Mesendoderm (in vitro differentiated cells): ENCODE measurements at regions not wholly inside any gene's neighbourhood (a gene's known extent, or its start where the extent isn't known, plus 50 kb on each side); places are given as distances from the start of the nearest gene placed in this dataset.

ENCODE experiments used
- DNase-seq: peaks from one replicate; pipeline ENCODE4 v3.0.0; 2013
- H2AK5ac ChIP-seq: 2 replicates; pipeline ENCODE4 v1.6.1; 2013; ENCODE audit warnings: low read length, inconsistent platforms
- H2BK120ac ChIP-seq: 2 replicates; pipeline ENCODE4 v1.6.1; 2013; ENCODE audit warnings: low read depth, mild to moderate bottlenecking, low read length, moderate library complexity, mixed read lengths
- H2BK15ac ChIP-seq: replicated peaks from 2 replicates; pipeline ENCODE4 v1.6.1; 2013; ENCODE audit warnings: low read depth, mild to moderate bottlenecking, moderate library complexity
- H2BK5ac ChIP-seq: 2 replicates; pipeline ENCODE4 v1.6.1; 2013; ENCODE audit warnings: low read length, inconsistent platforms
- H3K18ac ChIP-seq: 2 replicates; pipeline ENCODE4 v1.6.1; 2013; ENCODE audit warnings: mild to moderate bottlenecking, low read length, mixed read lengths
- H3K23ac ChIP-seq: one replicate; pipeline ENCODE4 v1.6.1; 2013; ENCODE audit warnings: low read length
- H3K27ac ChIP-seq: 2 replicates; pipeline ENCODE4 v1.5.1; 2013; ENCODE audit warnings: low read depth, mild to moderate bottlenecking, inconsistent platforms, low read length, moderate library complexity
- H3K27me3 ChIP-seq: 2 replicates; pipeline ENCODE4 v1.6.1; 2013; ENCODE audit warnings: low read length, control low read depth, mild to moderate bottlenecking, inconsistent platforms; ENCODE audit not compliant: insufficient read depth, poor library complexity
- H3K36me3 ChIP-seq: 2 replicates; pipeline ENCODE4 v1.6.1; 2013; ENCODE audit warnings: low read length, inconsistent platforms; ENCODE audit not compliant: control insufficient read depth, insufficient read depth
- H3K4ac ChIP-seq: one replicate; pipeline ENCODE4 v1.6.1; 2013; ENCODE audit warnings: low read depth, mild to moderate bottlenecking, low read length, moderate library complexity
- H3K4me1 ChIP-seq: 2 replicates; pipeline ENCODE4 v1.6.1; 2013; ENCODE audit warnings: low read depth, low read length, inconsistent platforms; ENCODE audit not compliant: control insufficient read depth
- H3K4me2 ChIP-seq: 2 replicates; pipeline ENCODE4 v1.6.1; 2013; ENCODE audit warnings: low read length
- H3K4me3 ChIP-seq: 2 replicates; pipeline ENCODE4 v1.5.1; 2013; ENCODE audit warnings: mild to moderate bottlenecking, low read length
- H3K56ac ChIP-seq: one replicate; pipeline ENCODE4 v1.6.1; 2013; ENCODE audit warnings: low read length
- H3K79me1 ChIP-seq: 2 replicates; pipeline ENCODE4 v1.6.1; 2013; ENCODE audit warnings: low read length, inconsistent platforms
- H3K79me2 ChIP-seq: 2 replicates; pipeline ENCODE4 v1.6.1; 2013; ENCODE audit warnings: mild to moderate bottlenecking, low read length; ENCODE audit not compliant: control insufficient read depth, insufficient read depth
- H3K9ac ChIP-seq: 2 replicates; pipeline ENCODE4 v1.6.1; 2013; ENCODE audit warnings: low read length, inconsistent platforms
- H4K5ac ChIP-seq: one replicate; pipeline ENCODE4 v1.6.1; 2013; ENCODE audit warnings: low read length
- H4K8ac ChIP-seq: one replicate; pipeline ENCODE4 v1.6.1; 2013; ENCODE audit warnings: low read depth, mild to moderate bottlenecking, control low read depth, low read length, moderate library complexity
- WGBS: extraction: QIAGEN DNeasy Blood & Tissue Kit; methylation state at CpG from one replicate; pipeline ENCODE4 v1.1.7; 2013; ENCODE audit warnings: low lambda C conversion rate, missing lambda C conversion rate; ENCODE audit not compliant: insufficient coverage; ENCODE audit errors: extremely low coverage; 5-methylcytosine and 5-hydroxymethylcytosine counted together

DNA sequence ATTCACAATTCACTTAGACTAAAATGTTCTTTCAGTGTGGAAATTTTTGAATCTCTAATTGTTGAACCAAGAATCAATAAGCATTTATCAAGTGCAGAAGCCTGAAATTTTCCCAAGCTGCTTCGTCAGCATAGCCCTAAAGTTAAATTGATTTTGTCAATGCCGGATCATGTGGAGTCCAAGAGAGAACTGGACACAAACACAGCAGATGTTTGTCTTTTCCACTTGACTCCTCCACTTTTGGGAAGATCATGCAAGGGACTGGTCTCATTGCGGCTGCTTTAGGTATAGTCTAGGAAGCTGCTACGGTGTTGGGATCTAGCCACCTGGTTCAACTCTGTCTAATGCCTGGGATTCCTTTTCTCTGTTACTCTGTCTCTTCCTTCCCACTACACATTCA is 95.7 kb downstream of the CYB561 start:
- no CpG with 5 or more reads among the region's 4 CpGs for WGBS
- H3K4me2 ChIP-seq = no peak overlapping the region
- H3K4ac ChIP-seq = no peak overlapping the region
- no peaks in the 10 kb centered on the region for H3K36me3 ChIP-seq
- H3K18ac ChIP-seq = no peak overlapping the region
- no peak overlapping the region for H3K27ac ChIP-seq
- H4K5ac ChIP-seq = no peak overlapping the region
- no peaks in the 10 kb centered on the region for H3K79me1 ChIP-seq
- H3K4me3 ChIP-seq = no peak overlapping the region
- no peak for DNase-seq
- H3K79me2 ChIP-seq = no peaks in the 10 kb centered on the region
- H2BK15ac ChIP-seq = no peak overlapping the region
- no peak overlapping the region for H4K8ac ChIP-seq
- no peak overlapping the region for H3K23ac ChIP-seq
- H3K4me1 ChIP-seq = no peaks in the 10 kb centered on the region
- no peak overlapping the region for H2AK5ac ChIP-seq
- H3K56ac ChIP-seq = no peak overlapping the region
- H3K9ac ChIP-seq = no peak overlapping the region
- no peak overlapping the region for H2BK120ac ChIP-seq
- H2BK5ac ChIP-seq = no peak overlapping the region
- no peaks in the 10 kb centered on the region for H3K27me3 ChIP-seq

DNA sequence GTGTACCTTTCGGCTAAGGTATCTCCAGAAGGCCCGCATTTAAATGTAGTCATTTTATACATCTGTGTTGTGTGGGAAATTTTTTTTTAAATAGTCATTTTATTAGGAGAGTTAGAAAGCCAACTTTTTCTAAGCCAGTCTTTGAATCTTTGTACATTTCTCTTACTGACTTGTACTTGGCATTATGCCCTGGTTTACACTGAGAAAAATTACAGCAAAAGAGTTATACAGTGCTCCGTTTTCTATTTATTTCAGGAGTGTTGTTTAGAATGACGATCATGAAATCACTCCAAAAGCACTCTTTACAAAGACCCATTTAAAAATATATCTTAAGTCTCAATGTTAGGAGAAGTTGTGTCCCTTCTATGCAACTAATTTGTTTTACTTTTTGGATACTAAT is 91.8 kb downstream of the CYB561 start:
- Histone ChIP-seq H3K79me1 (no peaks in the 10 kb centered on the region), H4K5ac (no peak overlapping the region), H3K27me3 (no peaks in the 10 kb centered on the region), H3K56ac (no peak overlapping the region), H2AK5ac (no peak overlapping the region), H3K4me1 (no peaks in the 10 kb centered on the region), H3K4me2 (no peak overlapping the region), H4K8ac (no peak overlapping the region), H2BK15ac (no peak overlapping the region), H2BK5ac (no peak overlapping the region), H3K79me2 (no peaks in the 10 kb centered on the region), H3K9ac (no peak overlapping the region), H3K23ac (no peak overlapping the region), H3K18ac (no peak overlapping the region), H3K4ac (no peak overlapping the region), H2BK120ac (no peak overlapping the region), H3K36me3 (no peaks in the 10 kb centered on the region), H3K27ac (no peak overlapping the region), H3K4me3 (no peak overlapping the region)
- no peak for DNase-seq
- no CpG with 5 or more reads among the region's 4 CpGs for WGBS

DNA sequence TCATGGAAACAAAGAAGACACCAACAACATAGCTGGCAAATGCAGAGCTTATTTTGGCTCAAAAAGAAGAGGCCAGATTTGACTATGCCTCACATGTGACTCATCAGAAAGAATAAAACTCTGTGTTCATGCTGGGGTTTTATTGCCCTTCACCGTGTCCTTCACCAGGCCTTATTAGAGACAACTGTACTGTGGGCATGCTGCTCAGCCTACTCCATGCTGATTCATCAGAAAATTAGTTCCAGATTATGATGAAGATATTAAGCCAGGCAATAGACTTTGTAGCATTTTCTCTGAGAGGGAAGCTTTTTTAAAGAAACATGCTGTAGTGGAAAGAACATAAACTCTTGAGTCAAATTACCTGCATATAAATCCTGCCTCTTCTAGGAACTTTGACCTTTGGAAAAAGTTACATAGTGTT is 89.8 kb downstream of the CYB561 start:
- H3K56ac ChIP-seq = no peak overlapping the region
- WGBS = no CpG with 5 or more reads among the region's 1 CpG
- H3K79me2 ChIP-seq = no peaks in the 10 kb centered on the region
- H2BK120ac ChIP-seq = no peak overlapping the region
- no peak overlapping the region for H2BK5ac ChIP-seq
- no peak overlapping the region for H3K9ac ChIP-seq
- no peak overlapping the region for H3K4me3 ChIP-seq
- no peak overlapping the region for H4K5ac ChIP-seq
- H3K36me3 ChIP-seq = no peaks in the 10 kb centered on the region
- H3K4ac ChIP-seq = no peak overlapping the region
- H2BK15ac ChIP-seq = no peak overlapping the region
- no peak overlapping the region for H3K27ac ChIP-seq
- no peak for DNase-seq
- H3K23ac ChIP-seq = no peak overlapping the region
- H3K27me3 ChIP-seq = no peaks in the 10 kb centered on the region
- no peak overlapping the region for H3K18ac ChIP-seq
- no peak overlapping the region for H2AK5ac ChIP-seq
- H3K4me1 ChIP-seq = no peaks in the 10 kb centered on the region
- no peaks in the 10 kb centered on the region for H3K79me1 ChIP-seq
- no peak overlapping the region for H3K4me2 ChIP-seq
- no peak overlapping the region for H4K8ac ChIP-seq

DNA sequence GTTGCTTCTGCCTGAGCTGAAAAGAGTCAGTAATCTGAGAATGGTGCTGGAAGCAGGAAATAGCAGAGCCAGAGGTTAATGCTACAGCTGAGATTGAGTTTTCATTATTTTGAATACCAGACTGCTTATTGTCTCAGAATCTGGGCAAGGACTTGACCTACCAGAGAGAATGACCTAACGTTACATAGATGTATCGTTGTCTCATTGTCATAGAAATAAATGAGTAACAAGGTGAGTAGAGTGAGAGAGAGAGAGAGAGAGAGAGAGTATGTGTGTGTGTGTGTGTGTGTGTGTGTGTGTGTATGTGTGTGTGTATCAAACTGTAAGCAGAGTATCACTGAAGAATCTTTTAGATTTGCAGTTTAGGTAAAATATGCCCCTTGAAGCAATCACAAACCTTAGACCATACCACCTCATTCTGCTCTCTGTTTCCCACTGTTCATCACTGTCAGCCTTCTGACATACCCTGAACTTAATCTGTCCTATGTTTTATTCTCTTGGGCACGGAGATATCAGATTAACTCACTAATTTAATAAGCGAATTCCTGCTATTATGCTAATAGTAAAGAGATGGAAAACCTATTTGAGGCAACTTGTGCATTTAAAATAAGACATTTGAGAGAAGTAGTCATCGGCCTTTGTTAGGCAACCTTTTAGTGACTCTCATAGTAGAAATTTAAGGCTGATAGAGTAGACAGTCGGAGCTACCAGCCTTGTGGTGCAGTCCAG is 87.8 kb downstream of the CYB561 start:
- DNase-seq = no peak
- H3K23ac ChIP-seq = no peak overlapping the region
- no peak overlapping the region for H2BK5ac ChIP-seq
- no peak overlapping the region for H2BK120ac ChIP-seq
- no peaks in the 10 kb centered on the region for H3K36me3 ChIP-seq
- no peak overlapping the region for H4K5ac ChIP-seq
- H2BK15ac ChIP-seq = no peak overlapping the region
- no peaks in the 10 kb centered on the region for H3K79me1 ChIP-seq
- no peak overlapping the region for H3K18ac ChIP-seq
- H3K4me2 ChIP-seq = no peak overlapping the region
- no peak overlapping the region for H2AK5ac ChIP-seq
- H3K56ac ChIP-seq = no peak overlapping the region
- H3K27me3 ChIP-seq = no peaks in the 10 kb centered on the region
- H3K4me1 ChIP-seq = no peaks in the 10 kb centered on the region
- WGBS = no CpG with 5 or more reads among the region's 6 CpGs
- H3K79me2 ChIP-seq = no peaks in the 10 kb centered on the region
- H3K27ac ChIP-seq = no peak overlapping the region
- H3K9ac ChIP-seq = no peak overlapping the region
- H3K4me3 ChIP-seq = no peak overlapping the region
- H3K4ac ChIP-seq = no peak overlapping the region
- H4K8ac ChIP-seq = no peak overlapping the region

DNA sequence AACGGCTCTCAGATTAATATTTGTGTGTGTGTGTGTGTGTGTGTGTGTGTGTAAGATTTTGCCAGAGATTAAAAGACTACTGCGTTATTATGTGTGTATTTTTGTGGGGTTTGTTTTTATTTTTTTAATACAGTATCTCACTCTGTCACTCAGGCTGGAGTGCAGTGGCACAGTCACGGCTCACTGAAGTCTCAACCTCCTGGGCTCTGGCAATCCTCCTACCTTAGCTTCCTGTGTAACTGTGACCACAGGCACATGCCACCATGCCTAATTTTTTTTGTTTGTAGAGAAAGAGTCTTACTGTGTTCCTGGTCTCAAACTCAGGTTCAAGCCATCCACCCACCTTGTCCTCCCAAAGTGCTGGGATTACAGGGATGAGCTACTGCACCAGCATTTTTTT is 87.2 kb downstream of the CYB561 start:
- H2BK15ac ChIP-seq = no peak overlapping the region
- WGBS = no CpG with 5 or more reads among the region's 3 CpGs
- H3K79me1 ChIP-seq = no peaks in the 10 kb centered on the region
- no peak overlapping the region for H3K9ac ChIP-seq
- no peak overlapping the region for H3K4me3 ChIP-seq
- H3K27me3 ChIP-seq = no peaks in the 10 kb centered on the region
- H3K4ac ChIP-seq = no peak overlapping the region
- no peak overlapping the region for H3K56ac ChIP-seq
- H3K23ac ChIP-seq = no peak overlapping the region
- no peaks in the 10 kb centered on the region for H3K4me1 ChIP-seq
- no peak overlapping the region for H2AK5ac ChIP-seq
- H3K27ac ChIP-seq = no peak overlapping the region
- H3K36me3 ChIP-seq = no peaks in the 10 kb centered on the region
- H3K4me2 ChIP-seq = no peak overlapping the region
- no peak overlapping the region for H4K8ac ChIP-seq
- no peak overlapping the region for H4K5ac ChIP-seq
- DNase-seq = no peak
- no peak overlapping the region for H2BK120ac ChIP-seq
- no peaks in the 10 kb centered on the region for H3K79me2 ChIP-seq
- H3K18ac ChIP-seq = no peak overlapping the region
- H2BK5ac ChIP-seq = no peak overlapping the region

DNA sequence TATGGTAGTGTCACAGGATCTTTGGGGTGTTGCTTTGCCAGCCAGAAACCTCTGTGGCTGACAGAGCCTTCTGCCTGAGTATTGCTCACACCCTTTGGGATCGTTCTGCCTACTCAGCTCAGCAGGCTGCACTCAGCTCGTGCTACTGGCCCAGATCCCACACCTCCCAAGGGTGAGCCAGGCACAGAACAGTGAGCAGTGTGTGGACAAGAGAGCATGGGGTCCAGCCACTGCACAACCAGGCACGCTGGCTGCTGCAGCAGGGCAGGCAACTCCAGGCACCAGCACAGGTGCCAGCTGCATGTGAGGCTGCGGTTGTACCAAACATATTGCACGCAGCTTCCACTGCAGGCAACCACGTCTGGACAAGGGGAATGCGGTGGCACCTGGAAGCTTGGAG is 84.9 kb downstream of the CYB561 start:
- Histone ChIP-seq H3K79me1 (no peaks in the 10 kb centered on the region), H3K27ac (no peak overlapping the region), H3K4me1 (no peaks in the 10 kb centered on the region), H3K56ac (no peak overlapping the region), H2AK5ac (no peak overlapping the region), H3K4me2 (no peak overlapping the region), H3K4ac (no peak overlapping the region), H3K9ac (no peak overlapping the region), H2BK5ac (no peak overlapping the region), H3K79me2 (no peaks in the 10 kb centered on the region), H3K4me3 (no peak overlapping the region), H4K5ac (no peak overlapping the region), H4K8ac (no peak overlapping the region), H3K27me3 (no peaks in the 10 kb centered on the region), H3K18ac (no peak overlapping the region), H2BK120ac (no peak overlapping the region), H3K23ac (no peak overlapping the region), H3K36me3 (no peaks in the 10 kb centered on the region), H2BK15ac (no peak overlapping the region)
- DNase-seq = no peak
- WGBS = no CpG with 5 or more reads among the region's 7 CpGs
